Body of pancreas (tissue), 4 donors: ENCODE measurements at regions not wholly inside any gene's neighbourhood (a gene's known extent, or its start where the extent isn't known, plus 50 kb on each side); places are given as distances from the start of the nearest gene placed in this dataset.

ENCODE experiments used
- ATAC-seq: fragments of 150-250 bp; one replicate; pipeline ENCODE4 v1.9.1; 2016
- DNase-seq, 4 donors: peaks; one replicate each; pipeline ENCODE4 v3.0.0-alpha.2; 2019
- H3K27ac ChIP-seq, 4 donors: fragments of 200-600 bp; sonication (generic); 1 replicate in 3 of 4; 2 replicates in 1 of 4; pipeline versions ENCODE4 v1.5.1 to v1.6.1; 2016 to 2019; ENCODE audit warnings: mild to moderate bottlenecking in 1 of 4, mixed read lengths in 1 of 4, moderate library complexity in 1 of 4
- H3K27me3 ChIP-seq, 2 donors: fragments of 200-600 bp; sonication (generic); one replicate each; pipeline ENCODE4 v1.6.0; 2016; ENCODE audit warnings: mild to moderate bottlenecking in 1 of 2
- H3K36me3 ChIP-seq, 2 donors: fragments of 200-600 bp; sonication (generic); replicated peaks in 1 of 2; 2 replicates each; pipeline ENCODE4 v1.5.1; 2016; ENCODE audit warnings: low read depth in 2 of 2; ENCODE audit not compliant: insufficient read depth in 1 of 2
- H3K4me1 ChIP-seq: fragments of 200-600 bp; sonication (generic); one replicate; pipeline ENCODE4 v1.6.0; 2016
- H3K4me3 ChIP-seq, 2 donors: fragments of 200-600 bp; sonication (generic); 1 replicate in 1 of 2; 2 replicates in 1 of 2; pipeline ENCODE4 v1.5.1; 2016 to 2019
- H3K9me3 ChIP-seq, 3 donors: fragments of 200-600 bp; sonication (generic); 1 replicate in 2 of 3; 2 replicates in 1 of 3; pipeline ENCODE4 v1.5.1; 2016
- CTCF ChIP-seq, 7 experiments: fragments of 450-650 bp in 4 of 7; fragments of 200-600 bp in 3 of 7; sonication (generic) in 3 of 7; IDR thresholded peaks; one replicate each; pipeline ENCODE4 v1.5.1; 2016 to 2019; ENCODE audit warnings: antibody characterized with exemption in 7 of 7
- POLR2A ChIP-seq, 3 donors: fragments of 450-650 bp; IDR thresholded peaks; one replicate each; pipeline ENCODE4 v1.6.1; 2016; ENCODE audit warnings: antibody characterized with exemption in 3 of 3, mild to moderate bottlenecking in 2 of 3
- WGBS, 2 donors: methylation state at CpG; one replicate each; pipeline ENCODE4 v1.1.5; 2017; 5-methylcytosine and 5-hydroxymethylcytosine counted together
- intact Hi-C: fragments of 100-400 bp; cut with DNase I; formaldehyde crosslinking; loops from one replicate; pipeline ENCODE4 v1.15.1; 2023

- H3K36me3 ChIP-seq = no peaks in the 10 kb centered on the region
- WGBS, 2 donors = 71 to 79% methylated on average over 8 to 9 of the region's 10 CpGs
- H3K27ac ChIP-seq = no peak overlapping the region
- intact Hi-C loops = no loop called here
- H3K4me3 ChIP-seq = no peak overlapping the region
- no peaks in the 10 kb centered on the region for H3K9me3 ChIP-seq
- TF ChIP-seq CTCF (IDR thresholded peaks at IDR 0.05) (no peak), POLR2A (IDR thresholded peaks at IDR 0.05) (no peak)
- H3K27me3 ChIP-seq = no peaks in the 10 kb centered on the region
- no peak for DNase-seq
- H3K4me1 ChIP-seq = peaks cover 4% of the 10 kb centered on the region
- no peak for ATAC-seq
Measured at GRCh38 chr6:40855168-40855880, 183.7 kb downstream of the UNC5CL start.

GRCh38 chr6:40854592-40854991 is 184.4 kb downstream of the UNC5CL start:
- Histone ChIP-seq H3K4me1 (peaks cover 4% of the 10 kb centered on the region), H3K36me3 (no peaks in the 10 kb centered on the region), H3K4me3 (no peak overlapping the region), H3K27ac (no peak overlapping the region), H3K27me3 (no peaks in the 10 kb centered on the region), H3K9me3 (no peaks in the 10 kb centered on the region)
- no peak for ATAC-seq
- DNase-seq = no peak
- intact Hi-C loops = no loop called here
- no peak for TF ChIP-seq CTCF (IDR thresholded peaks at IDR 0.05)
- TF ChIP-seq POLR2A (IDR thresholded peaks at IDR 0.05) = no peak

GRCh38 chr6:40852779-40853373 is 186.1 kb downstream of the UNC5CL start:
- no peak overlapping the region for H3K27ac ChIP-seq
- DNase-seq = peak in 1 of 4 donors; percentile 27
- H3K4me1 ChIP-seq = peaks cover 4% of the 10 kb centered on the region
- no peak for ATAC-seq
- no peaks in the 10 kb centered on the region for H3K27me3 ChIP-seq
- TF ChIP-seq CTCF (IDR thresholded peaks at IDR 0.05) (peak in 4 of 7 experiments; percentile 17 to 38 (median 31)), POLR2A (IDR thresholded peaks at IDR 0.05) (no peak)
- no peaks in the 10 kb centered on the region for H3K9me3 ChIP-seq
- WGBS, 2 donors = 33 to 65% methylated on average over 6 of the region's 6 CpGs
- H3K36me3 ChIP-seq = no peaks in the 10 kb centered on the region
- no peak overlapping the region for H3K4me3 ChIP-seq
- intact Hi-C loops = no loop called here

GRCh38 chr6:40849546-40849945 is 189.5 kb downstream of the UNC5CL start:
- H3K4me3 ChIP-seq = no peak overlapping the region

More at GRCh38 chr6:40849546-40849945, 189.5 kb downstream of the UNC5CL start:
- no peak for TF ChIP-seq CTCF (IDR thresholded peaks at IDR 0.05)
- TF ChIP-seq POLR2A (IDR thresholded peaks at IDR 0.05) = no peak
- 74 to 79% methylated on average over 3 of the region's 3 CpGs for WGBS, 2 donors
- Histone ChIP-seq H3K27ac (no peak overlapping the region), H3K4me1 (peaks cover 3% of the 10 kb centered on the region), H3K27me3 (no peaks in the 10 kb centered on the region), H3K36me3 (no peaks in the 10 kb centered on the region), H3K9me3 (no peaks in the 10 kb centered on the region)
- ATAC-seq = no peak
- intact Hi-C loops = no loop called here
- DNase-seq = no peak
